AG09319 (cell line): ENCODE measurements at regions not wholly inside any gene's neighbourhood (a gene's known extent, or its start where the extent isn't known, plus 50 kb on each side); places are given as distances from the start of the nearest gene placed in this dataset.

Experiments
- DNase-seq: peaks from one replicate; pipeline ENCODE4 v3.0.0-alpha.2; 2010; ENCODE audit warnings: low read depth; ENCODE audit errors: extremely low read depth
- TF ChIP-seq, protein P1 (sequence below): IDR thresholded peaks from 2 replicates; pipeline ENCODE4 v1.5.1; 2011; ENCODE audit warnings: low read depth, mild to moderate bottlenecking, inconsistent platforms, low read length, moderate library complexity

DNA sequence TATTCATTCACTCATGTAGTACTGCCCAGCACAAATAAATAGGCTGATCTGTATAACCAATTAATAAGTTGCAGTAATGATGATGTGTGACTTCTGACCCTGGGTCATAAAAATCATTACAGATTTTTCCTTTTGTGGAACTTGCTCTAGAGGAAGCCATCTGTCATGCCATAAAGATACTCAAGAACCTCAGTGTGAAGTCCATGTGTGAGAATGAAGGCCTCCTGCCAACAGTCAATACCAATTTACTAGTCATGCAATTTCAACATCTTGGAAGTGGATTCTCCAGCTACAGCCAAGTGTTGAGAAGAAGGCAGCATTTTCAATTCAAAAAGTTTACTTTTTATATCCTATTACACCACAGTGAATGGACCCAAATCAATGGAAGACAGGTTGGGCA is 435.6 kb upstream of the LRRC4C start:
- TF ChIP-seq, protein P1, sequence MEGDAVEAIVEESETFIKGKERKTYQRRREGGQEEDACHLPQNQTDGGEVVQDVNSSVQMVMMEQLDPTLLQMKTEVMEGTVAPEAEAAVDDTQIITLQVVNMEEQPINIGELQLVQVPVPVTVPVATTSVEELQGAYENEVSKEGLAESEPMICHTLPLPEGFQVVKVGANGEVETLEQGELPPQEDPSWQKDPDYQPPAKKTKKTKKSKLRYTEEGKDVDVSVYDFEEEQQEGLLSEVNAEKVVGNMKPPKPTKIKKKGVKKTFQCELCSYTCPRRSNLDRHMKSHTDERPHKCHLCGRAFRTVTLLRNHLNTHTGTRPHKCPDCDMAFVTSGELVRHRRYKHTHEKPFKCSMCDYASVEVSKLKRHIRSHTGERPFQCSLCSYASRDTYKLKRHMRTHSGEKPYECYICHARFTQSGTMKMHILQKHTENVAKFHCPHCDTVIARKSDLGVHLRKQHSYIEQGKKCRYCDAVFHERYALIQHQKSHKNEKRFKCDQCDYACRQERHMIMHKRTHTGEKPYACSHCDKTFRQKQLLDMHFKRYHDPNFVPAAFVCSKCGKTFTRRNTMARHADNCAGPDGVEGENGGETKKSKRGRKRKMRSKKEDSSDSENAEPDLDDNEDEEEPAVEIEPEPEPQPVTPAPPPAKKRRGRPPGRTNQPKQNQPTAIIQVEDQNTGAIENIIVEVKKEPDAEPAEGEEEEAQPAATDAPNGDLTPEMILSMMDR, result no peak
- DNase-seq, result no peak

DNA sequence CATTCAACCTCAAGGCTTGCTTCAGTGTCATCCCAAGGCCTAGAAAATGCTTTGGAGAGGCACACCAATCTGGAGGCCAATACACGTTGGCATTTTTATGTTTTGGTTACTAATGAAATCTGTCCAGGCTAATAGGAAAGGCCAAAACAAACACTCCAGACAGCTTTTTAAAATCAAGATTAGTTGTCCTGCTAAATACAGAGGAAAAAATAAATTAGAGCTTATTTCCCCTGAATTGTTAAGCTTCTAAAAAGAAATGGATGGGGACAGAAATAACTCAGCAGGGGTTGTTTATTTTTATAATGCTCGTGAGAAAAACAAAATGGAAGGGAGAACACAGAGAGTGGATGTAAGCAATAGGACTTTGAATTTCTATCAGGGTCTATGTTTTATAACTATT is 438.5 kb upstream of the LRRC4C start:
- no peak for DNase-seq
- TF ChIP-seq, protein P1, result no peak

DNA sequence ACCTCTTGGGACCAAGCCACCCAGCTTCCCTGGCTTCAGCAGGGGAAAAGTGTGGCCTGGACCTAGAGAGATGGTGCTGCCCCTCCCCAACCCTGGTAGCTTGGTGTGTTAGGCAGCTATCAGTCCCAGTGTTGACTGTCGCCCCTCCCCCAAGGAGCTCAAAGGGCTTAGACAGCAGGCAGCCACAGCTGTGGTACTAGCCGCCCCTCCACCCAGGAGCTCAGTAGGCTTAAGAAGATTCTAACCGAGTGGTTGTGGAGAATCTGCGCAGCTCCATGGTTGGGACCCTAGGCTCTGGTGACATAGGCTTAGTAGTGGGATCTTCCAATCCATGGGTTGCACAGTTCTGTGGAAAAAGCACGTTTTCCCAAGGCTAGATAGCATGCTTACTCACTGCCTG is 458.4 kb upstream of the LRRC4C start:
- TF ChIP-seq, protein P1, result no peak
- DNase-seq, result no peak

DNA sequence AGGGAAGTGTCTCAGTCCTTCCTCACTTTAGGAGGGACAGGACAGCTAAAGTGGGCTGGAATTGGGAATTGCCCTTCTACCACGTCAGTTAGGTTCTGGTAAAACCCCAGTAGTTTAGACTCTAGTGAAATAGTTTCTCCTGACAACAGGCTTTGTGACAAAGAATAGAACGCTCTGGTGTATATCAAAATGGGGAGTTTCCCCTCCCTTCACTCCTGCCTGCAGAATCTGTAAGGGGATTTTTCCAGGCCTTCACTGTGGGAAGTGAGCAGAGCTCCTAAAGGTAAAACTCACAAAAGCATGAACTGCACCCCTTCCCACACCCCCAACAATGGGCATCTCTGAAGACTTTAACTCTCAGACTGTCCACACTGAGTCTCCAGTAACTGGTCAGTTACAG is 460.9 kb upstream of the LRRC4C start:
- no peak for DNase-seq
- TF ChIP-seq, protein P1, result no peak

DNA sequence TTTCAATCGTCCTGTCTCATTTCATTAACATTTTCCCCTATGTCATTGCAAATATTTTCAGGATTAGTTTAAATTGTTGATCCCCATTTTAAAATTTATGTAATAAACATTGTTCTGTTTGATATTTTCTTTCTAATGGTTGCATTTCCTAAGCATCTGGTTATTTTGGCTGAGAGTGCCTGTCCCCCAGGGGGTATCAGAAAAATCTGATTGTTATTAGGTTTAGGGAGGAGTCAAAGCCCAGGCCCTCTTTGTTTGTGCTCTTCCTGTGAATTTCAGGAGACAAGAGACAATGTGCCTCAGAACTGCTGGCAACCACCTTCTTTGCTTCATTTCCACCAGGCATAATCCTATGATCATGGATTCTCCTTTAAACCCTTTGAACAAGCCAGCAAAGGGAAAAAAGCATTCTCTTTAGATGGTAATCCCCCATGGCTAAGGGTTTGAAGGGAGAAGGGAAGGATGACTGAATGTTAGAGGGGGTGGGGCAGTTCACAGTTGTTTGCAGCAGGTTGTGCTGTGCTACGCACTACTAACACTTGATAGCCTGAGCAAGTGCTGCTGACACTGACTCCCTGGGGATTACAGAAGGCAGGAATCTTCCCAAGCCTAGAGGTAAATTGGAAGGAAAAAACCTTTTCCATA is 462.4 kb upstream of the LRRC4C start:
- TF ChIP-seq, protein P1, result no peak
- no peak for DNase-seq

DNA sequence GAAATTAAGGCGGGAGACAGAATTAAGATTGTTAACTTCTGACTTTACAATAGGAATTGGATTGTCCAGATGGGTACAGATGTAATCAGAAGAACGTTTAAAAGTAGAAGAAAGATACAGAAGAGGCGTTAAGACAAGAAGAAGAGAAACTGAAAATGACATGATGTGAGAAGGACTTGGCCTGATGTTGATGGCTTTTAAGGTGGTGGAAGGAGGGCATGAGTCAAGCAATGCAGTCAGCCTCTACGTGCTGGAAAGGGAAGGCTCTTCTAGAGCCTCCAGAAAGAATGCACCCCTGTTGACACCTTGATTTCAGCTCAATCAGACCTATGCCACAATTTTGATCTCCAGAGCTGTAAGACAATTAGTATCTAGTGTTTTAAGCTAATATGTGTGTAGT is 466.9 kb upstream of the LRRC4C start:
- no peak for DNase-seq
- TF ChIP-seq, protein P1, result no peak

DNA sequence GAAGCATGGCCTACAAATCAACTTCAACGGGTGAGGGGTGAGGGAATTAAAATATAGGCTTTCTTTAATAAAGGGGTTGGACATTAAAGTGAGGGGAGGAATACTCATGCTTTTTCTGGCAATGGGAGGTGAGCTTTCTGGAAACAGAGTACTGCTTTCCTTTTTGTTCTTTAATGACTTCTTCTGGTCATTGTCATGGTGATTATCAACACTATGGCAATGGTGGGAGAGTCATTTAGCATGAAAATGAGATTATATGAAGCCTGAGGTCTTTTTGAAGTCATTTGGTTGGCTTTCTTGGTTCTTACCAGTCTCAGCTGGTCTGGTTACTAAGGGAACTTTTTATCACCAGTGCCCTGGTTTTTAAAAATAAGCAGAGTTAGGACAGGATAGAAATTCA is 475.8 kb upstream of the LRRC4C start:
- TF ChIP-seq, protein P1, result no peak
- DNase-seq, result no peak
